Parathyroid adenoma (tissue), 2 donors: ENCODE measurements at regions not wholly inside any gene's neighbourhood (a gene's known extent, or its start where the extent isn't known, plus 50 kb on each side); places are given as distances from the start of the nearest gene placed in this dataset.

Experiments
- H2AFZ ChIP-seq: fragments of 300-600 bp; sonication (generic); one replicate; pipeline ENCODE4 v1.7.0; 2017; ENCODE audit warnings: antibody characterized with exemption, mild to moderate bottlenecking
- H3K27ac ChIP-seq: fragments of 300-600 bp; sonication (generic); one replicate; pipeline ENCODE4 v1.7.0; 2017
- H3K27me3 ChIP-seq: fragments of 300-600 bp; sonication (generic); one replicate; pipeline ENCODE4 v1.7.0; 2017; ENCODE audit warnings: low read length; ENCODE audit not compliant: control insufficient read depth, insufficient read depth
- H3K36me3 ChIP-seq: fragments of 300-600 bp; sonication (generic); one replicate; pipeline ENCODE4 v1.7.0; 2017; ENCODE audit warnings: low read length; ENCODE audit not compliant: control insufficient read depth, insufficient read depth
- H3K4me1 ChIP-seq: fragments of 300-600 bp; sonication (generic); one replicate; pipeline ENCODE4 v1.7.0; 2017; ENCODE audit warnings: control low read depth
- H3K4me2 ChIP-seq: fragments of 300-600 bp; sonication (generic); one replicate; pipeline ENCODE4 v1.7.0; 2017; ENCODE audit warnings: low read length
- H3K4me3 ChIP-seq: fragments of 300-600 bp; sonication (generic); one replicate; pipeline ENCODE4 v1.7.0; 2017; ENCODE audit warnings: low read depth, low read length
- H3K79me2 ChIP-seq: fragments of 300-600 bp; sonication (generic); one replicate; pipeline ENCODE4 v1.7.0; 2017; ENCODE audit warnings: control low read depth
- H3K9ac ChIP-seq: fragments of 300-600 bp; sonication (generic); one replicate; pipeline ENCODE4 v1.7.0; 2017; ENCODE audit warnings: mild to moderate bottlenecking
- H3K9me3 ChIP-seq: fragments of 300-600 bp; sonication (generic); one replicate; pipeline ENCODE4 v1.7.0; 2017; ENCODE audit warnings: low read length; ENCODE audit not compliant: control insufficient read depth
- TF ChIP-seq, protein P1 (sequence below): fragments of 300-600 bp; sonication (generic); IDR thresholded peaks from one replicate; pipeline ENCODE4 v1.7.0; 2017; ENCODE audit warnings: antibody characterized with exemption, mild to moderate bottlenecking
- donor health status: primary hyperparathyroidism.

DNA sequence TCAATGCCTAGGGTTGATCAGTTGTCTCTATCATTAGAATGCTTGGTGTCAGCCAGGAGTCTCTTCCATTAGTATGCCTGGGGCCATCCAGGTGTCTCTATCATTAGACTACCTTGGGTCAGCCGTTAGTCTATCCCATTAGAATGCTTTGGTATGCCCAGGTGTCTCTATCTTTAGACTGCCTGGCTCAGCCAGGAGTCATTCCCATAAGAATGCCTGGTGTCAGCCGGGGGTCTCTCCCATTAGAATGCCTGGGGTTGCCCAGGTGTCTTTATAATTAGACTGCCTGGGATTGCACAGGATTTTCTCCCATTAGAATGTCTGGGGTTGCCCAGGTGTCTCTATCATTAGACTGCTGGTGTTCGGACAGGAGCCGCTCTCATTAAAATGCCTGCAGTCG lies 1442.9 kb downstream of the UQCRFS1 start:
- Histone ChIP-seq H3K4me1 (no peaks in the 10 kb centered on the region), H3K79me2 (no peaks in the 10 kb centered on the region), H3K27ac (no peak overlapping the region), H3K9ac (no peak overlapping the region), H3K27me3 (no peaks in the 10 kb centered on the region), H3K9me3 (no peaks in the 10 kb centered on the region), H3K36me3 (no peaks in the 10 kb centered on the region), H3K4me2 (no peak overlapping the region), H3K4me3 (no peak overlapping the region), H2AFZ (no peak overlapping the region)
- TF ChIP-seq, protein P1, sequence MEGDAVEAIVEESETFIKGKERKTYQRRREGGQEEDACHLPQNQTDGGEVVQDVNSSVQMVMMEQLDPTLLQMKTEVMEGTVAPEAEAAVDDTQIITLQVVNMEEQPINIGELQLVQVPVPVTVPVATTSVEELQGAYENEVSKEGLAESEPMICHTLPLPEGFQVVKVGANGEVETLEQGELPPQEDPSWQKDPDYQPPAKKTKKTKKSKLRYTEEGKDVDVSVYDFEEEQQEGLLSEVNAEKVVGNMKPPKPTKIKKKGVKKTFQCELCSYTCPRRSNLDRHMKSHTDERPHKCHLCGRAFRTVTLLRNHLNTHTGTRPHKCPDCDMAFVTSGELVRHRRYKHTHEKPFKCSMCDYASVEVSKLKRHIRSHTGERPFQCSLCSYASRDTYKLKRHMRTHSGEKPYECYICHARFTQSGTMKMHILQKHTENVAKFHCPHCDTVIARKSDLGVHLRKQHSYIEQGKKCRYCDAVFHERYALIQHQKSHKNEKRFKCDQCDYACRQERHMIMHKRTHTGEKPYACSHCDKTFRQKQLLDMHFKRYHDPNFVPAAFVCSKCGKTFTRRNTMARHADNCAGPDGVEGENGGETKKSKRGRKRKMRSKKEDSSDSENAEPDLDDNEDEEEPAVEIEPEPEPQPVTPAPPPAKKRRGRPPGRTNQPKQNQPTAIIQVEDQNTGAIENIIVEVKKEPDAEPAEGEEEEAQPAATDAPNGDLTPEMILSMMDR, result no peak

GRCh38 chr19:27767234-27767633 lies 1445.7 kb downstream of the UQCRFS1 start:
- TF ChIP-seq, protein P1, result no peak
- H3K36me3 ChIP-seq, result no peaks in the 10 kb centered on the region
- no peaks in the 10 kb centered on the region for H3K9me3 ChIP-seq
- no peak overlapping the region for H3K27ac ChIP-seq
- no peaks in the 10 kb centered on the region for H3K4me1 ChIP-seq
- no peak overlapping the region for H3K9ac ChIP-seq
- H3K79me2 ChIP-seq, result no peaks in the 10 kb centered on the region
- H3K4me3 ChIP-seq, result no peak overlapping the region
- H2AFZ ChIP-seq, result no peak overlapping the region
- H3K4me2 ChIP-seq, result no peak overlapping the region
- H3K27me3 ChIP-seq, result no peaks in the 10 kb centered on the region

DNA sequence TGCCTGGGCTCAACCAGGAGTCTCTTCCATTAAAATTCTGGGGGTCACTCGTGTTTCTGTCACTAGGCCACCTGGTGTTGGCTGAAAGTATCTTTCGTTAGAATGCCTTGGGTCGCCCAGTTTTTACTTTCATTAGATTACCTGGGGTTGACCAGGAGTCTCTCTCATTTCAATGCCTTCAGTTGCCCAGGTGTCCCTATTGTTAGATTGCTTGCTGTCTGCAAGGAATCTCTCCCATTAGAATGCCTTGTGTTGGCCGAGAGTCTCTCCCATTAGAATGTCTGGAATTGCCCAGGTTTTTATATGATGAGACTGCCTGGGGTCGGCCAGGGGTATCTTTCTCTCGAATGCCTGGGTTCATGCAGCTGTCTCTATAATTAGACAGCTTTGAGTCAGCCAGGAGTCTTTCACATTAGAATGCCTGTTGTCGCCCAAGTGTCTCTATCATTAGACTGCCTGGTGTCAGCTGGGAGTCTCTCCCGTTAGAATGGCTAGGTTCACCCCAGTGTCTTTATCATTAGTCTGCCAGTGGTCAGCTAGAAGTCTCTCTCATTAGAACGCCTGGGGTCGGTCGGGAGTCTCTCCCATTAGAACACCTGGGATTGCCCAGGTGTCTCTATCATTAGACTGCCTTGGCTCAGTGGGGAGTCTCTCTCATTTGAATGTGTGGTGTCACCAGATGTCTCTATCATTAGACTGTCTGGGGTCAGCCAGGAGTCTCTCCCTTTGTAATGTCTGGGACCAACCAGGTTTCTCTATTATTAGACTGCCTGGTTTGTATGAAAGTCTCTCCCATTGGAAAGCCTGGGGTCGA lies 1446.8 kb downstream of the UQCRFS1 start:
- H2AFZ ChIP-seq, result no peak overlapping the region
- no peak overlapping the region for H3K4me3 ChIP-seq
- H3K4me1 ChIP-seq, result no peaks in the 10 kb centered on the region
- no peaks in the 10 kb centered on the region for H3K27me3 ChIP-seq
- no peaks in the 10 kb centered on the region for H3K9me3 ChIP-seq
- no peak overlapping the region for H3K27ac ChIP-seq
- no peak overlapping the region for H3K9ac ChIP-seq
- H3K79me2 ChIP-seq, result no peaks in the 10 kb centered on the region
- H3K4me2 ChIP-seq, result no peak overlapping the region
- H3K36me3 ChIP-seq, result no peaks in the 10 kb centered on the region
- TF ChIP-seq, protein P1, result no peak

DNA sequence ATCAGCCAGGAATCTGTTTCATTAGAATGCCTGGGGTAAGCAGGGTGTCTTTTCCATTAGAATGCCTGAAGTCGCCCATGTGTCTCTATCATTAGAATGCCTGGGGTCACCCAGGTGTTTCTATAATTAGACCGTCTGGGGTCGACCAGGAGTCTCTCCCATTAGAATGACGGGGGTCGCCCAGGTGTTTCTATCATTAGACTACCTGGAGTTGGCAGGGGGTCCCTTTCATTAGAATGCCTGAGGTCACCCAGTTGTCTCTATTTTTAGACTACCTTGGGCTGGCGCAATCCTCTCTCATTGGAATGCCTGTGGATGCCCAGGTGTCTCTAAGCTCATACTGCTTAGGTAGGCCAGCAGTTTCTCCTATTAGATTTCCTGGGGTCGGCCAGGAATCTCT lies 1447.6 kb downstream of the UQCRFS1 start:
- TF ChIP-seq, protein P1, result no peak
- Histone ChIP-seq H3K79me2 (no peaks in the 10 kb centered on the region), H3K36me3 (no peaks in the 10 kb centered on the region), H2AFZ (no peak overlapping the region), H3K4me3 (no peak overlapping the region), H3K27ac (no peak overlapping the region), H3K4me1 (no peaks in the 10 kb centered on the region), H3K27me3 (no peaks in the 10 kb centered on the region), H3K9ac (no peak overlapping the region), H3K9me3 (no peaks in the 10 kb centered on the region), H3K4me2 (no peak overlapping the region)
